ENCODE measurements at regions not wholly inside any gene's neighbourhood (a gene's known extent, or its start where the extent isn't known, plus 50 kb on each side); places are given as distances from the start of the nearest gene placed in this dataset.
A peak's percentile ranks its signal among the peaks of the same experiment; 100 is the strongest.

DNA sequence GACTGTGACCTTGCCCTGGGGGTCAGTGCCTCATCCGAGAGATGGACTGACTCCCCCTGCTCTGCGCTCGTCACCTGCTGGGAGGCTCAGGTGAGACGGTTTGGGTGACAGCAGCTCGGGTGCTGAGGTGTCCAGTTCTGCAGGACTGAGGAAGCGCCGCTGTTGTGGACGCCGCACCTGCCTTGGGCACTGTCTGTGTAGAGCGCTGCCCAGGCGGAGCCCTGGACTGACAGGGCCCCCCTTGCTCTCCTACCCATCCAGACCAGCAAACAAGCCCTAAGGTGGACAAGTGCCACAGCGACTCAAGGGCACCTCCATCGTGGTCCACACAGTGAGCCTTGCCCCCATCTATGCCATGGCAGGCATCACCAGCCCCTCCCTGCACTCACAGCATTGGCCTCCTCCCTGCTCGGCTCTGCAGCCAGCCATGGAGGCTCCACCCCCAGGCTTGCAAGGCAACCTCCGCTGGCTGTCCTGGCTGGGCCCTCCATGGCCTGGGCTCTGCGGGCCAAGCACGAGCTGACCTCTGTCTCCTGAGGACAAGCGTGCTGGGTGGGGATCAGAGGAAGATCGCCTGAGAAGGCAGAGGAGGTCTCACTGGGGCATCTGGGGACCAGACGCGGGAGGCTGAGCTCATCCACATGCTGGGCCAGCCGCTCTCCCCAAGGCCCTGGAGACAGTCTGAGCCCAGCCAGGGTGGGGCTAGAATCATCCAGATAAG lies 87.1 kb upstream of the COL5A1 start:
- intact Hi-C loops (cut with micrococcal nuclease), result no loop called here
- ChIA-PET CTCF (no interaction called here), POLR2A (no interaction called here)

DNA sequence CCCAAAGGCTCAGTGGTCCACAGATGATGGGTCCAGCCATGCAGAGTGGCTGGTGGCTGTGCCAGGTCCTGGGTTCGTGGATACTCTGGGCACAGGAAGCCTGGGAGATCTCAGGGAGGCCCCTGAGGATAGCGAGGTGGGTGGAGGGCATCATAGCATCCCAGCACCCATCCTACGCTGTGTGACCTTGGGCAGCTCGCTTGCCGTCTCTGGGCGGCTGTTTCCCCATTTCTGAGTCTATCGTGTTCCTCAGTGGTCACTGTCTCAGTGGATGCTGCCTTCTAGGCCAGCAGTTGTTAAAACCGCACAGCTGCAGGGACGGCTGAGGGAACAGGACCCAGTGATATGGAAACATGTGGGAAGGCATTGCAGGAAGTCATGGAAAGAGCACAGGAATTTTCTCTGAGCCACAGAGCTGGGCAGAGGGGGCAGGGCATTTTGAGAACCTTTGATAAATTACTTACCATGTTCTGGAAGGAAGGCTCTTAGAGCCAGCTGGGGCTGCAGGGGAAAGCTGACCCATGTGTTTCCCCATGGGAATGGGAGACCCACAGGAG lies 86.4 kb upstream of the COL5A1 start:
- ChIA-PET POLR2A (no interaction called here), CTCF (no interaction called here)
- no peaks in the 10 kb centered on the region for H3K4me1 Mint-ChIP-seq (ENCODE audit: low read depth)
- peaks cover 5% of the 10 kb centered on the region for H3K9me3 Mint-ChIP-seq
- H3K27ac Mint-ChIP-seq, result no peak overlapping the region
- H3K36me3 Mint-ChIP-seq, result no peaks in the 10 kb centered on the region
- no peak for DNase-seq
- H3K4me3 Mint-ChIP-seq, result no peak overlapping the region
- intact Hi-C loops (cut with micrococcal nuclease), result no loop called here
- peaks cover 5% of the 10 kb centered on the region for H3K27me3 Mint-ChIP-seq

More for the DNA sequence above, 87.1 kb upstream of the COL5A1 start:
- Mint-ChIP-seq H3K4me1 (ENCODE audit: low read depth) (no peaks in the 10 kb centered on the region), H3K4me3 (no peak overlapping the region), H3K9me3 (peaks cover 5% of the 10 kb centered on the region), H3K27me3 (peaks cover 5% of the 10 kb centered on the region), H3K36me3 (no peaks in the 10 kb centered on the region), H3K27ac (no peak overlapping the region)
- no peak for DNase-seq

DNA sequence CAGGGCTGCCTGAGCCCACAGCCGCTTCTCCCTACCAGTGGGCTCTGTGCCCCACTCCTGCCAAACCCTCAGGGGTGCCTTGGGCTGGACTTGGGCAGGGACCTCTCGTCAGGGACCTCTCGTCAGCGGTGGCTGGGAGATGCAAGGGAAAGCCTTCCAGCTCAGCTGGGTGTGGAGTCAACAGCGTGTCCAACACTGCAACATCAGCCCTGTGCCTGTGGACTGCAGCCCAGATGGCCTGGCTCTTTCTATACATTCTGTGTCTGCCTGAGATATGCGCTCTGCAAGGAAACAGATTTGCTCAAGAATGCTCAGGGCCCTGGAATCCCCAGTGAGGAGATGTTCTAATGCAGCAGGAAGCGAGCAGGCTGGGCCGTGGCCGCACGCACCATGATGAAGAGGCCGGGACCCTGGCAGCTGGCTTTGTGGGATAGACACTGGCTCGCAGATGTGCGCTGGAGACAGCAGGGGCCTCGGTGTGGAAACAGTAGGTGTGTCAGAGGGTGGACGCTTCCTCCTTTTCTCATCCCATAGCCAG lies 85.0 kb upstream of the COL5A1 start:
- Mint-ChIP-seq H3K4me1 (ENCODE audit: low read depth) (peaks cover 3% of the 10 kb centered on the region), H3K9me3 (no peaks in the 10 kb centered on the region), H3K27me3 (peaks cover 5% of the 10 kb centered on the region), H3K36me3 (no peaks in the 10 kb centered on the region), H3K4me3 (no peak overlapping the region), H3K27ac (no peak overlapping the region)
- no peak for DNase-seq
- intact Hi-C loops (cut with micrococcal nuclease), result no loop called here
- ChIA-PET POLR2A (no interaction called here), CTCF (no interaction called here)

DNA sequence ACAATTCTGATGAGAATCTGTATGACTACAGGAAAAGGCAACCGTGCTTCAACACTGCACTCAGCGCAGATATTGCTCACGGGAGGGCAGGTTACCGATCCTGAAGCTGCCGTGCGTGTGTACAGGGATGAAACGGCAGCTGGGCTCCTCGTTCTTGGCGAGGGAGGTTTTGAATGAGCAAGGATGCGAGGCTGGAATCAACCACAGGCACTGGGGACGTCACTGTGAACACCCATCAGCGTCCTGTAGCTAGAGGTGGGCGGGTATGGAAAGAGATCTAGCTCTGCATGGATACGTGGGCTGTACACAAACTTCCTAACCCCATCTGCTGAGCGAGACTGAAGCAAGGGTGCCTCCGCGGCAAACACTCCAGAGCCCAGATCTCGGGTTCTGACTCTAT lies 84.3 kb upstream of the COL5A1 start:
- no peak for DNase-seq
- Mint-ChIP-seq H3K4me3 (no peak overlapping the region), H3K9me3 (no peaks in the 10 kb centered on the region), H3K4me1 (ENCODE audit: low read depth) (peaks cover 3% of the 10 kb centered on the region), H3K27ac (no peak overlapping the region), H3K27me3 (peaks cover 2% of the 10 kb centered on the region), H3K36me3 (no peaks in the 10 kb centered on the region)
- ChIA-PET CTCF (no interaction called here), POLR2A (no interaction called here)
- intact Hi-C loops (cut with micrococcal nuclease), result no loop called here

DNA sequence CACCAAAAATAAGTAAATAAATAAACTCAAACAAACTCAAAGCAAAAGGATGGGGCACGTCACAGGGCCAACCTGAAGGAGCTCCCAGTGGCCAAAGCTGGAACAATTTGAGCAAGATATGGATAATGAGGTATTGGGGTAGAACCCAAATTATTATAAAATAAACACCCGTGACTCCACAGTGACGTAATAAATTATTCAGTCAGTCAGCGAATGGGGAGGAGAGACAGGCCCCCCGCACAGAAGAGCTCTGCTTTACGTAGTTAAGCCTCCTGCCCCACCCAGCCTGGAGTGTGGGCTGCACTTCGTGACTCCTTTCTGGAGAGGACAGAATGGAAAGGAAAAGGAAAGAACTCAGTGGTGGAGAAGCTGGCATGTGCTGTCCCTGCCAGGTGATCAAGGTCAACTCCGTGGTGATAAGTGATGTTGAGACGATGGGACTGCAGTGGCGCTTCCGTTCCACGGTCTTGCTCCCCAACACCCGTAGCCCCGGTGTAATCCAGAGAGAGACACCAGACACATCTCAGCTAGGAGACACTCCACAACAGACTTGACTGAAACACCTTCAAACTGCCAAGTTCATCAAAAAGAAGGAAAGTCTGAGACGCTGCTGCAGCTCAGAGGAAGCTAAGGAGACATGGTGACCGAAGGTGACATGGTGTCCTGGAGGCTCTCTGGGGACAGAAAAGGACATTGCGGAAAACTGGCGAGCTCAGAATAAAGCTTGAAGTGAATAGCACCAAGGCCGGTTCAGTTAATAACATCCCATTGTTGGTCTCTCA lies 83.3 kb upstream of the COL5A1 start:
- POLR2A ChIA-PET, result no interaction called here
- Mint-ChIP-seq H3K4me1 (ENCODE audit: low read depth) (peaks cover 3% of the 10 kb centered on the region), H3K4me3 (no peak overlapping the region), H3K27ac (no peak overlapping the region), H3K9me3 (peaks cover 2% of the 10 kb centered on the region), H3K27me3 (peaks cover 2% of the 10 kb centered on the region), H3K36me3 (no peaks in the 10 kb centered on the region)
- CTCF ChIA-PET, result no interaction called here
- no peak for DNase-seq
- intact Hi-C loops (cut with micrococcal nuclease), result no loop called here

DNA sequence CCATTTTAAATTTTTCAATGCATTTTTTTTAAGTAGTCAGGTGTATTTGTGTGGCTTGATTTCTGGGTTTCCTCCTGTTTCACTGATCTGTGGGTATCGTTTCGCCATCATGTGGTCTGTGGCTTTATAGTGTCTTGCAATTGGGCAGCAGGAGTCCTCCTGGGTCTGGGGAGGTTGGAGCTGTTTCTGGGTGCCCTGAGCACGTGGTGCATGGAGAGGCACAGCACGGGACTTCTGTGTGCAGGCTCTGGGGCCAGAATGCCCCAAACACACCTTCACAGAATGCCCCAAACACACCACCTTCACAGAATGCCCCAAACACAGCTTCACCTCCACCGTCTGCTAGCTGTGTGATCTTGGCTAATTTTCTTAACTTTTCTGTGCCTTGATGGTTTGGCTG lies 82.6 kb upstream of the COL5A1 start:
- peak; percentile 5 for DNase-seq
- CTCF ChIA-PET, result no interaction called here

DNA sequence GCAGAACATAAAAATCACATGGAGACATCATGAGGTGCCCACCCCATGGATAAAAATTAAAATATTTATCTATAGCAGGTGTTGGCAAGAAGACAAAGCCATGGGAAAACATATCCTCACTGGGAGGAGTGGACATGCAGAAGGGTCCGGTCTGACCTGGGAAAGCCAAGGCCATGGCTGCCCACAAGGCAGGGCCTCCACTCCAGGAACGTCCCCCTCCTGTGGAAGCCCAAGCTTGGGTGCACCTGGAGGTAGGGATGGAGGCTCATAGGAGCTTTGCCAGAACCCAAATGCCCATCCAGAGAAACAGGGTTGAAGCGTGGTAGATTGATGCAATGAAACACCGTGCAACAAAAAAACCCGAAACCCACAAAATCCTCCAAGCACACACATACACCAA lies 81.4 kb upstream of the COL5A1 start:
- no peaks in the 10 kb centered on the region for H3K36me3 Mint-ChIP-seq
- peaks cover 2% of the 10 kb centered on the region for H3K27me3 Mint-ChIP-seq
- H3K4me3 Mint-ChIP-seq, result no peak overlapping the region
- CTCF ChIA-PET, result no interaction called here
- intact Hi-C loops (cut with micrococcal nuclease), result no loop called here
- peak; percentile 1 for DNase-seq
- H3K4me1 Mint-ChIP-seq (ENCODE audit: low read depth), result peaks cover 3% of the 10 kb centered on the region
- no peak overlapping the region for H3K27ac Mint-ChIP-seq
- POLR2A ChIA-PET, result no interaction called here
- H3K9me3 Mint-ChIP-seq, result peaks cover 2% of the 10 kb centered on the region

More for the DNA sequence above, 82.6 kb upstream of the COL5A1 start:
- Mint-ChIP-seq H3K27ac (no peak overlapping the region), H3K9me3 (peaks cover 2% of the 10 kb centered on the region), H3K27me3 (peaks cover 2% of the 10 kb centered on the region), H3K36me3 (no peaks in the 10 kb centered on the region), H3K4me1 (ENCODE audit: low read depth) (peaks cover 3% of the 10 kb centered on the region), H3K4me3 (no peak overlapping the region)
- POLR2A ChIA-PET, result no interaction called here
- intact Hi-C loops (cut with micrococcal nuclease), result no loop called here

DNA sequence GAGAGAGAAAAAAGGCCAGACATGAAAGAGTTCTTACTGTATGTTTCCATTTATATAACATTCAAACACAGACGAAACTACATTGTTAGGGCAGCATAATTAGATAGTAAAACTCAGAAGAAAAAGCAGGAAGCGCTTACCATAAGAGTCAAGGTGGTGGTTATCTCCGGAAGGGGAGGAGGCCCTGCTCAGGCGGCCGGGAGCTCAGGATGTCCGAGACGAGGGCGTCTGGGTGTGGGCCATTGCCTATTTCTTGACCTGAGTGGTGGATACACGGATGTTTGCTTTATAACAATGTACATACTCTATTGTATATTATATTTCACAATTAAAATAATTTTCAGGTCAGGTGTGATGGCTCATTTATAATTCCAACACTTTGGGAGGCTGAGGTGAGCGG lies 80.9 kb upstream of the COL5A1 start:
- peaks cover 3% of the 10 kb centered on the region for H3K4me1 Mint-ChIP-seq (ENCODE audit: low read depth)
- H3K27ac Mint-ChIP-seq, result no peak overlapping the region
- H3K27me3 Mint-ChIP-seq, result peaks cover 2% of the 10 kb centered on the region

DNA sequence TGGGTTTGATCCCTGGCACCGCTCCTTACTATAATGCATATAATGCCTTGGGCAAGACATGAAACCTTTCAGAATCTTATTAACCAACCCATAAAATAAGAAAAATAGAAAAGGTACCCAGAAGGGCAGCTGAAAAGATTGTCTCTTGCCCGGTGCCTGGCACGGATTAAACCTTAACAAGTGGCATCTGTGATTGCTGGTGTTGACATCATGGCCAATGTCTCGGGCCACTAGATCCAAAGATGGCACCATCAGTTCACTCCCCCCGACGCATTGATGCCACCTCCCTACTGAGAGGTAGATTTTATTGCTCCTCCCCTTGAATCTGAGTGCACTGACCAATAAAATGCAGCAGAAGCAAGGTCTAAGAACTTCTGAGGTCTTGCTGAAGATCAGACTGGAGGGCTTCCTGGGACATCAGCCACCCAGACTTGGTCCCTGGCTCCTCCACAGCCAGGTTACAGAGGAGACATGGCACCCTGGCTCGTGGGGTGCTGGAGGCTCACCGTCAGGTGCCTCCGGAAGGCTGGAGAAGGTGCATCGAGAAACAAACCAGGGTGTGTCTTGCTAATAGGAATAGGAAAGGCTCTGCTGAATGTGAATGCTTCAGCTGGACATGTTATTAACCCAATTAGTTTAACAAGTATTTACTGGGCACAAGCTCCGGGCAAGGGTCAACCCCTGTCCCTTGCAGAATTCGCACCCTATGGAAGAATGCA lies 80.0 kb upstream of the COL5A1 start:
- Mint-ChIP-seq H3K4me3 (no peak overlapping the region), H3K27me3 (peaks cover 2% of the 10 kb centered on the region), H3K27ac (no peak overlapping the region), H3K4me1 (ENCODE audit: low read depth) (peaks cover 3% of the 10 kb centered on the region), H3K36me3 (no peaks in the 10 kb centered on the region), H3K9me3 (peaks cover 5% of the 10 kb centered on the region)
- intact Hi-C loops (cut with micrococcal nuclease), result no loop called here
- POLR2A ChIA-PET, result no interaction called here
- peak; percentile 2 for DNase-seq
- CTCF ChIA-PET, result no interaction called here

More for the DNA sequence above, 80.9 kb upstream of the COL5A1 start:
- Mint-ChIP-seq H3K36me3 (no peaks in the 10 kb centered on the region), H3K9me3 (peaks cover 5% of the 10 kb centered on the region), H3K4me3 (no peak overlapping the region)
- CTCF ChIA-PET, result no interaction called here
- intact Hi-C loops (cut with micrococcal nuclease), result no loop called here
- DNase-seq, result no peak
- POLR2A ChIA-PET, result no interaction called here

DNA sequence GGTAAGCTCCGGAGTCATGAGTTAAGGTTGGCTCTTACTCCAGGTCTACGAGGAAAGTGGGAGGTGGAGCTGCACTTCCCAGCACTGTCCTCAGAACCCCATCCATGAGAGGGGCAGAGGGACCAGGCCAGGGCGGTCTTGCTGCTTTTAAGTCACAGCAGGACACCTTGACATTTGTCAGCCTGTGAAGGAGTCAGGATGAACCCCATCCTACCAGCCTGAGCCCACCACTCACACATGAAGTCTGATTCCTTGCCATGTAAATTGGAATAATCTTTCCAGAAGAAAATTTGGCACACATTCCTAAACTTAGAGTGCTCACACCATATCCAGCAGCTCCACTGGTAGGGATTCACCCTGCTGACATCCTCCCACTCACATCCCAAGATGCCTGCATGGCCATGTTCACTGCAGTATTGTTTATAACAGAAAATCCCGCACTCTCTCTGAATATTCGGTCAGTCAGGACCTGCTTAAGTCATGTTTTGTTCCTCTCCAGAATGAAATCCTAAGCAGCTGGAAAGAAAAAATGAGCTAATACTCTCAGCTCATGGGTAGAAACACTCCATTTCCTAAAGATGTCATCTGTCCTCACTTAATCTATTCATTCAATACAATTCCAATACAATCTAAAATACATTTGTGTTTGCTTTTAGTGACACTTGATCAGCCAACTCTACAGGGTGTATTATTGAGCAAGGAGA lies 79.3 kb upstream of the COL5A1 start:
- intact Hi-C loops (cut with micrococcal nuclease), result no loop called here
- Mint-ChIP-seq H3K4me3 (no peak overlapping the region), H3K36me3 (no peaks in the 10 kb centered on the region), H3K27me3 (peaks cover 2% of the 10 kb centered on the region), H3K4me1 (ENCODE audit: low read depth) (peaks cover 3% of the 10 kb centered on the region), H3K9me3 (peaks cover 10% of the 10 kb centered on the region), H3K27ac (no peak overlapping the region)
- peak; percentile 5 for DNase-seq
- ChIA-PET CTCF (interaction anchor here (0.6 kb wide), 1 partner anchor 316 kb away, joined by 4 read pairs; no protein-coding TSS in a partner anchor), POLR2A (no interaction called here)

DNA sequence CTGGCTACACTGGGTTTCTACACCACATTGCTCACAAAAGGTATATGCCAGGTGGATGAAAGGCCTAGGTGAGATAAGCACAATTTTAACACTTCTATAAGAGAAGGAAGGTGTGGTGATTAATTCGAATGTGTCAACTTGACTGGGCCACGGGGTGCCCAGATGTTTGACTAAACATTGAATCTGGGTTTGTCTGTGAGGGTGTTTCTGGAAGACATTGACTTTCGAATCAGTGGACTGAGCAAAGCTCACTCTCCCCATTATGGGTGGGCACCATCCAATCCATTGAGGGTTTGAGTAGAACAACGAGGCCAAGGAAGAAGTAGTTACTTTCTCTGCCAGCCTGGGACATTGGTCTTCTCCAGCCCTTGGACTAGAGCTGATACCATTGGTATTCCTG lies 78.2 kb upstream of the COL5A1 start:
- Mint-ChIP-seq H3K27me3 (peaks cover 2% of the 10 kb centered on the region), H3K27ac (no peak overlapping the region), H3K9me3 (peaks cover 13% of the 10 kb centered on the region), H3K4me1 (ENCODE audit: low read depth) (peaks cover 3% of the 10 kb centered on the region), H3K36me3 (no peaks in the 10 kb centered on the region), H3K4me3 (no peak overlapping the region)
- no peak for DNase-seq
- ChIA-PET CTCF (no interaction called here), POLR2A (no interaction called here)
- intact Hi-C loops (cut with micrococcal nuclease), result no loop called here
